CD4-positive, alpha-beta T cell treated with Interleukin-4 for 4 hours (primary cell): ENCODE measurements at regions not wholly inside any gene's neighbourhood (a gene's known extent, or its start where the extent isn't known, plus 50 kb on each side); places are given as distances from the start of the nearest gene placed in this dataset.
A peak's percentile ranks its signal among the peaks of the same experiment; 100 is the strongest.

Experiments
- DNase-seq: peaks from one replicate; pipeline ENCODE4 v3.0.0-alpha.2; 2020

GRCh38 chr2:217434180-217434975 is 568.4 kb downstream of the TNS1 start:
- DNase-seq: peak; percentile 11

- DNase-seq: no peak
Observed at GRCh38 chr2:217433522-217433921, 569.3 kb downstream of the TNS1 start.

GRCh38 chr2:217431577-217432269 is 571.1 kb downstream of the TNS1 start:
- DNase-seq: no peak

- no peak for DNase-seq
Observed at GRCh38 chr2:217430916-217431576, 571.2 kb upstream of the TNP1 start.

- DNase-seq: no peak
Observed at GRCh38 chr2:217429981-217430500, 570.2 kb upstream of the TNP1 start.

GRCh38 chr2:217421834-217422233 is 562.0 kb upstream of the TNP1 start:
- DNase-seq: no peak

- DNase-seq: no peak
Observed at GRCh38 chr2:217420854-217421253, 561.0 kb upstream of the TNP1 start.

GRCh38 chr2:217419055-217419671 is 559.3 kb upstream of the TNP1 start:
- no peak for DNase-seq

- no peak for DNase-seq
Observed at GRCh38 chr2:217418544-217418943, 558.7 kb upstream of the TNP1 start.

- DNase-seq: no peak
Observed at GRCh38 chr2:217418090-217418489, 558.2 kb upstream of the TNP1 start.

- DNase-seq: no peak
Observed at GRCh38 chr2:217417536-217417935, 557.7 kb upstream of the TNP1 start.

- no peak for DNase-seq
Observed at GRCh38 chr2:217415316-217415715, 555.5 kb upstream of the TNP1 start.

GRCh38 chr2:217414429-217414828 is 554.6 kb upstream of the TNP1 start:
- no peak for DNase-seq

- no peak for DNase-seq
Observed at GRCh38 chr2:217413193-217413592, 553.3 kb upstream of the TNP1 start.

- DNase-seq: no peak
Observed at GRCh38 chr2:217412721-217413120, 552.9 kb upstream of the TNP1 start.

GRCh38 chr2:217412277-217412676 is 552.4 kb upstream of the TNP1 start:
- DNase-seq: no peak

GRCh38 chr2:217410681-217410960 is 550.8 kb upstream of the TNP1 start:
- no peak for DNase-seq

GRCh38 chr2:217409949-217410680 is 550.3 kb upstream of the TNP1 start:
- DNase-seq: no peak

- DNase-seq: no peak
Observed at GRCh38 chr2:217407362-217407761, 547.5 kb upstream of the TNP1 start.

GRCh38 chr2:217404236-217404760 is 544.4 kb upstream of the TNP1 start:
- no peak for DNase-seq

GRCh38 chr2:217402761-217403383 is 543.0 kb upstream of the TNP1 start:
- DNase-seq: no peak

- no peak for DNase-seq
Observed at GRCh38 chr2:217402144-217402543, 542.3 kb upstream of the TNP1 start.
